ENCODE measurements at regions not wholly inside any gene's neighbourhood (a gene's known extent, or its start where the extent isn't known, plus 50 kb on each side); places are given as distances from the start of the nearest gene placed in this dataset.

DNA sequence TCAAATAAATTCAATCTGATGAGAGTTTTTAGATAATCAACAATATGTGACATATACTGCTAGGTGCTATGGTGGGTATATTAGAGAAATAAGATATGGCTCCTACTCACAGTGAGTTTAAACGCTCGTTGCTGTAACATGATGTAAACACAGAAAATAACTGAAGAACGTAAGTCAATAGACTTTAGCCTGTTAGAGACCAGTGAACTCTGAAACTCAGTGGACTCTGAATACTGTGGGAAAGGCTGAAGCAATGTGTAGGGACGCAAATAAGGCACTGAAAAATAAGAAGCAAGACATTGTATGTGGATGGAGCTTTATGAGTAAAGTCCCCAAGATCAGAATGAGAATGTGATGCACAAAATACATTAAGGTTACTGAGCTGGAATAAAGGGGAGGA lies 431.6 kb downstream of the TFAP2B start:
- no peak for DNase-seq (ENCODE audit: low spot score)

GRCh38 chr6:51257938-51258337 lies 439.3 kb downstream of the TFAP2B start:
- no peak for DNase-seq (ENCODE audit: low spot score)

DNA sequence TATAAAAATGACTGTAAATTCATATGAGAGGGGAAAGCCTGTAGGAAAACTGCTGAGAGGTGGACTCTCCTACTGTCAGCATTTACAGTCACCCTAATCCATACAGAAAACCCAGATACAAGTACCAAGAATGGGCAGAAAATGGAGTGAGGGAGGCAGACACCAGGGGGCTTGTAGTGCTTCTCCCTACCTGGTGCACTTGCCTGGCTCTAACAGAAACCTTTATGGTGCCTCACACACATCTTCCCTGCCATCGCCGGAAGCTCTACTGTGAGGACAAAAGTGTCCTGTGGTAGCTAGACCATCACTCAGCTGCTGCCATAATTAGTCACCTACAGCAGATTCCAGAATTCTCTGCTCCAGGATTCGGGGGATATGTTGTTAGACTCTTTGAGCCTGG lies 441.3 kb downstream of the TFAP2B start:
- DNase-seq (ENCODE audit: low spot score): no peak

DNA sequence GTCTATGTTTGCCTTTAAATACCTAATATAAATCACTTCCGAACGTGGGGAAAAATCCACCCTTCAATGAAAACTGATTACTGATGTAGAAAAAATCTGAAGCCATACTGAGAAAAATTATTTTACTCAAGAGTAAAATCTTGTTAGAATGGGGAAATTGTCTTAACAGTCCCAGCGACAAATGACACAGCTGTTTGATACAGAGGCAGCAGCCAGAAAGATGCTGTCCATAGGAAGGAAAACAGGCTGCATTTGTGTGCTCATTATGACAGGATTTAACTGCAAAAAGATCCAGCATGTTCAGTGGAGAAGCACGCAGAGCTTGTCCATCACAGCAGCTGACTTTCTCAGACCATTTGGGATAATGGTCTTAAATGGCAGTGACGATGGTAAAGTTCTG lies 443.0 kb downstream of the TFAP2B start:
- DNase-seq (ENCODE audit: low spot score): no peak

- DNase-seq (ENCODE audit: low spot score): no peak
Observed at GRCh38 chr6:51265426-51265825, 446.8 kb downstream of the TFAP2B start.

DNA sequence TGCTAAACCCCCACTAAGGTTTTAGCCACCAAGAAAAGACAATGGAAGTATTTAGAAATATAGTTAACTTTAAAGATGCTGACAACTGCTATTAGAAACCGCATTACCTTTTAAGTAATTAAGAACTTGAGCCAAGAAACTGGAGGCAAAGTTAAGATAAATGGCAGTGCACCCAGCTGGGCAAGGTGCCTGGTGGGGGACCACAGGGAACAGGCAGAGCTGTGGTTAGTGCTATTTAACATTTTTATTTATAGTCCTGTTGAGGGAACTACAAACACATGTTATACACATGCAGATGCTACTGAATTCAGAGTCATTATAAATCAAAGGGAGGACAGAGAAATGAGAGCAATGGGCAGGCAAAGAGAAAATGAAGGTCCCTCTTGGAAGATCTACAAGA lies 447.9 kb downstream of the TFAP2B start:
- DNase-seq (ENCODE audit: low spot score): no peak

DNA sequence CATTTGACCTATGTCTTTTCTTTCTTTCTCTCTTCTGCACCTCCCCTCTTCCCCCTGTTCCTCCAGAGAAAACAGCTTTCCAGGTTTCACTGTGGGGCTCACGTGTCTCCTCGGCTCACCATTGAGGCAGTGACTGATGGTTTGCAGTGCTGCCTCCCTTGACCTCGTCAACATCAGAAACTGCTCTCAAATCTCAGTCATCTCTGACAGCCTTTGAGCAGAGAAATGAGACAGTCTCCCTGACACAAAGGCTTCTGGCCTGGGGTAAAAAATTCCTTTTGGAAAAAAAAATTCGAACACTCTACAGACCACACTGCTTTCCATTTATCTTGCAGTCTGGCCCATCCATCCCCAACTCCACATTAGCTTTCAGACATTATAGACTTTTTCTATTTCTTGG lies 450.0 kb downstream of the TFAP2B start:
- DNase-seq (ENCODE audit: low spot score): no peak

GRCh38 chr6:51269876-51270275 lies 451.2 kb downstream of the TFAP2B start:
- no peak for DNase-seq (ENCODE audit: low spot score)

GRCh38 chr6:51271615-51272014 lies 452.9 kb downstream of the TFAP2B start:
- no peak for DNase-seq (ENCODE audit: low spot score)

GRCh38 chr6:51273228-51273961 lies 454.7 kb downstream of the TFAP2B start:
- DNase-seq (ENCODE audit: low spot score): no peak

- no peak for DNase-seq (ENCODE audit: low spot score)
Observed at GRCh38 chr6:51277474-51277873, 458.8 kb downstream of the TFAP2B start.

GRCh38 chr6:51282026-51282425 lies 463.4 kb downstream of the TFAP2B start:
- no peak for DNase-seq (ENCODE audit: low spot score)

DNA sequence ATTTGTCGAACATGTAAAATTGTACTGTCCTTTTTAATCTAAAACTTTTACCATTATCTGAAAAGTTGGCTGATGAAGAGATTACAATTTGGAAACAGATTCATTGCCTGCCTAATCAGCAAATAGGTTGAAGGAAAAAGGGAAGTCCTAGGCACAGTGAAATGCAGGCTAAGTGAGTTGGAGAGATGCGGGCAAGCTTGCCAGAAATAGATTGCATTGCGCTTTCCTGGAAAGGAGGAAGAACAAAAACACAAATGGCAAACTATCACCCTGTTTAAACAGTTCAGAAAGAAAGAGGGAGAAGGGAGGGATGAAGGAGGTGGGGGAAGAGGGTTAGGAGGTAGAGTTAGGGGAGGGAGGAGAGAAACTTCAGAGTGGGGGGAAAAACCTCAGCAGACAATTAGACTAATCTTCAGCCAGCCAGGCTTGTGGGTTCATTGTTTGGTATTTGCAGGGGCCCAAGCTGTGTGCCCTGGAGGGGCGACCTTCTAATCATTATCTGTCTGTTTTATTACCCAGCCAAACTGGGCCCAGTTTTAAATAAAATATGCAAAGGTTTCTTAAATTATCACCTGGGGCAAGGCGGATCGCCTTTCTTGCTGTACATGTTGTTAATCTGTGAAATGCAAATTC lies 465.2 kb downstream of the TFAP2B start:
- no peak for DNase-seq (ENCODE audit: low spot score)

GRCh38 chr6:51285876-51286275 lies 467.2 kb downstream of the TFAP2B start:
- no peak for DNase-seq (ENCODE audit: low spot score)

DNA sequence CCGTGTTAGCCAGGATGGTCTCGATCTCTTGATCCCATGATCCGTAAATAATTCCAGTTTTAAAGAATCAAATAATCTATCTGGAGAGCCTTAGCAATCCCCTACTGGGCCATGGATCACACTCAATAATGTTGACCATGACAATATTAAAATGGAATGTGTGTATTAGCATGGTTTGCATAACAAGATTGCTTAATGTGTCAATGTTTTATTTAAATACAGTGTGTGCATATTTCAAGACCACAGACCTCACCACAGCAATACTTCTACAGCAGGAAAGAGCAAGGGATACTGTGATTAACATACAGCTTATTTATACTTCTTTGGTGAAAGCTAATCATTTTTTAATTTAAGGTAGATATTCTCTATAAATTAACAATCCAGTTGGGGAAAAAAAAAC lies 470.4 kb downstream of the TFAP2B start:
- no peak for DNase-seq (ENCODE audit: low spot score)

DNA sequence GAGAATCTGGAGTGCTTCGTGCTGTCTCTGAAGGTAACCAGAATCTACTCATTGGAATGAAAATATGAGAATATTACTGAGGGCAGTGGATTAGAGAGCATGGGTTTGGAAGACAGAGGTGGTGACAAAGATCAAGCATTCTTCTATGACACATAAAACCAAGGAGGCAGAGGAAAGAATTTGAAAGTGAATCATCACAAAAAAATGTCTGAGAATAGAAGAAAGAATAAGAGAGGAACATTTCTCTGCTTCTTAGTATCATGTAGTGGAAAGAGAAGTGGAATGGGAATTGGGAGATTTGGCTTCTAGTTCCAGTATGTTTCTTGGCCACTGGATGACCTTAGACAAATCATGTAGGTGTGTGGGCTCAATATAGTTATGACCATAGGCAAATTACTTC lies 474.0 kb downstream of the TFAP2B start:
- DNase-seq (ENCODE audit: low spot score): no peak

DNA sequence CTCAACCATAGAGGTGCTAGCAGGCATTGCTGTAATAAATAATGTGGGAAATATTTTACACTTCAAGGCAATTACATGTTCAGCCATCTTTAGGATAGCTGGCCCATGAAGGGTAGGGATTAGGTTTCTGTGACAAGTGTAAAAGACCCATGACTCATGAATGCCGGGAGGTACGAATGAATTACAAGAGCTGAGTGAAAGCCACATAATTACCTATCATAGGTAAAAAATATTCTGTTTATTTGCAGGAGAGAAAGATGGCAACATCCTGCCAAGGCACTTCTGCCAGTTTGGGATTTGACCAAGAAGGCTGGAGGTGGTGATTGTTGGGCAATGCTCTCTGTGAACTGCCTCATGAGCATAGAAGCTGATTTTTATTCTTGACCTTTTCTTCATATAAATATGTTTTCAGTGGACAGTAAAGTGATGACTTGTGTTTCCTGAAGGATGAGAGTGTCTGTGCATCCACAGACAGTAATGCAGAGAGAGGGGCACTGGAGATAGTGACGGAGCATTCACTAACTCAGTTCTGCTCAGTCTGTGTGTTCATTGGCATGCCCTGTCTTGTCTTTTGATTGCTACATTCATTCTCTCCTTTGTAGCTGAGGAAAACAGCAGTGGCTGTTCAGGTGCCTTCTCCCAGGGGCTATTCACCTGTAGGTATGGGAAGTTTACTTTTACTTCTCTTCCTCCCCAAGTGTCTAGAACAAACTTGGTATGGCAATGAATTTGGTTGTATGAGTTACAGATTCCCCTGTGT lies 481.1 kb downstream of the TFAP2B start:
- DNase-seq (ENCODE audit: low spot score): no peak

- no peak for DNase-seq (ENCODE audit: low spot score)
Observed at GRCh38 chr6:51300510-51300909, 481.8 kb downstream of the TFAP2B start.

DNA sequence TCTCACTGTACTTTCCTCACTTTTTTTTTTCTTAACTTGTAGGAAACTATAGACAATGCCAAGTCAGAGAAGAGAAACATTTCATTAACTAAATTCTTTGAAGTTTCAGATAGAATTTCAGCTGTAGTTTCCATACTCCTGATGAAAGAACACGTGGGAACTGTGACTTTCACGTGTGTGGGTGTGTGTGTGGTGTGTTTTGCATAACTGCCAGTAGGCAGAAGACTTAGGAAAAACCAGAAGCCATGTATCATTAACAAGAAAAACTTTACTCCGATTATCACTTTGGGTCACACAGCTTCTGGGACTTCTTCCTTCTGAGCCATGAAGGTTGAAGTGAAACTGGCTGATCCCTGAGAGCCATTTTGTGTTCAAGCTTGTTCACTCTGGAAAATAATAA lies 483.3 kb downstream of the TFAP2B start:
- no peak for DNase-seq (ENCODE audit: low spot score)

GRCh38 chr6:51302431-51302830 lies 483.8 kb downstream of the TFAP2B start:
- no peak for DNase-seq (ENCODE audit: low spot score)

- no peak for DNase-seq (ENCODE audit: low spot score)
Observed at GRCh38 chr6:51303338-51303737, 484.7 kb downstream of the TFAP2B start.

GRCh38 chr6:51314965-51315364 lies 496.3 kb downstream of the TFAP2B start:
- no peak for DNase-seq (ENCODE audit: low spot score)

GRCh38 chr6:51318674-51319073 lies 500.0 kb downstream of the TFAP2B start:
- DNase-seq (ENCODE audit: low spot score): no peak
